ENCODE measurements at regions not wholly inside any gene's neighbourhood (a gene's known extent, or its start where the extent isn't known, plus 50 kb on each side); places are given as distances from the start of the nearest gene placed in this dataset.

GRCh38 chr10:52961323-52961722 is 188.7 kb upstream of the MBL2 start:
- TF ChIP-seq, protein P1, sequence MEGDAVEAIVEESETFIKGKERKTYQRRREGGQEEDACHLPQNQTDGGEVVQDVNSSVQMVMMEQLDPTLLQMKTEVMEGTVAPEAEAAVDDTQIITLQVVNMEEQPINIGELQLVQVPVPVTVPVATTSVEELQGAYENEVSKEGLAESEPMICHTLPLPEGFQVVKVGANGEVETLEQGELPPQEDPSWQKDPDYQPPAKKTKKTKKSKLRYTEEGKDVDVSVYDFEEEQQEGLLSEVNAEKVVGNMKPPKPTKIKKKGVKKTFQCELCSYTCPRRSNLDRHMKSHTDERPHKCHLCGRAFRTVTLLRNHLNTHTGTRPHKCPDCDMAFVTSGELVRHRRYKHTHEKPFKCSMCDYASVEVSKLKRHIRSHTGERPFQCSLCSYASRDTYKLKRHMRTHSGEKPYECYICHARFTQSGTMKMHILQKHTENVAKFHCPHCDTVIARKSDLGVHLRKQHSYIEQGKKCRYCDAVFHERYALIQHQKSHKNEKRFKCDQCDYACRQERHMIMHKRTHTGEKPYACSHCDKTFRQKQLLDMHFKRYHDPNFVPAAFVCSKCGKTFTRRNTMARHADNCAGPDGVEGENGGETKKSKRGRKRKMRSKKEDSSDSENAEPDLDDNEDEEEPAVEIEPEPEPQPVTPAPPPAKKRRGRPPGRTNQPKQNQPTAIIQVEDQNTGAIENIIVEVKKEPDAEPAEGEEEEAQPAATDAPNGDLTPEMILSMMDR (IDR thresholded peaks at IDR 0.05) = no peak
- TF ChIP-seq POLR2A (IDR thresholded peaks at IDR 0.05) = no peak
